ENCODE measurements at regions not wholly inside any gene's neighbourhood (a gene's known extent, or its start where the extent isn't known, plus 50 kb on each side); places are given as distances from the start of the nearest gene placed in this dataset.

- no peak for TF ChIP-seq POLR2A (IDR thresholded peaks at IDR 0.05)
- no peak for TF ChIP-seq CTCF (IDR thresholded peaks at IDR 0.05)
These were observed 369.8 kb upstream of the LCORL start for GRCh38 chr4:18391354-18391728.

Data from testis (tissue), 2 donors.